H1 (cell line): ENCODE measurements at regions not wholly inside any gene's neighbourhood (a gene's known extent, or its start where the extent isn't known, plus 50 kb on each side); places are given as distances from the start of the nearest gene placed in this dataset.

Experiments used
- CTCF ChIA-PET: fragments of 300-600 bp; sonication (Branson Sonifier 250); formaldehyde crosslinking; loops from one replicate; lab custom pipeline; 2021; ENCODE audit not compliant: partially characterized antibody; lab: Charles Lee
- POLR2A ChIA-PET: fragments of 300-600 bp; sonication (Branson Sonifier 250); formaldehyde crosslinking; loops from one replicate; lab custom pipeline; 2021; ENCODE audit warnings: inconsistent platforms; ENCODE audit not compliant: partially characterized antibody; lab: Charles Lee
- DNase-seq, 2 experiments: peaks; one replicate each; pipeline versions ENCODE4 v3.0.0 to v3.0.0-alpha.2; 2010 to 2022; ENCODE audit warnings: low spot score in 2 of 2, low read depth in 1 of 2, mixed read lengths in 1 of 2
- FAIRE-seq: peaks from 2 replicates; lab custom pipeline; 2011; peaks lifted over from hg19 to GRCh38; lab: Jason Lieb, UNC
- H2AFZ ChIP-seq: 2 replicates; pipeline ENCODE4 v1.8.1; 2012; ENCODE audit warnings: low read length, inconsistent platforms
- H2AK5ac ChIP-seq: 2 replicates; pipeline ENCODE4 v1.6.1; 2013; ENCODE audit warnings: low read depth, low read length
- H2BK120ac ChIP-seq: replicated peaks from 2 replicates; pipeline ENCODE3; 2013; ENCODE audit warnings: low read depth, low read length, inconsistent platforms
- H2BK12ac ChIP-seq: 2 replicates; pipeline ENCODE4 v1.6.1; 2013; ENCODE audit warnings: low read depth, low read length
- H2BK15ac ChIP-seq: 2 replicates; pipeline ENCODE4 v1.6.1; 2013; ENCODE audit warnings: low read length
- H2BK20ac ChIP-seq: 2 replicates; pipeline ENCODE4 v1.6.1; 2013; ENCODE audit warnings: low read length
- H2BK5ac ChIP-seq: 2 replicates; pipeline ENCODE4 v1.6.1; 2013; ENCODE audit warnings: low read depth, low read length
- H3K14ac ChIP-seq: 2 replicates; pipeline ENCODE4 v1.6.1; 2013; ENCODE audit warnings: inconsistent platforms; ENCODE audit not compliant: insufficient read length
- H3K18ac ChIP-seq: 2 replicates; pipeline ENCODE4 v1.6.1; 2013; ENCODE audit warnings: low read length; ENCODE audit errors: extremely low read depth
- H3K23ac ChIP-seq: 2 replicates; pipeline ENCODE4 v1.6.1; 2013; ENCODE audit warnings: inconsistent platforms; ENCODE audit not compliant: insufficient read length
- H3K23me2 ChIP-seq: 2 replicates; pipeline ENCODE4 v1.6.1; 2013; ENCODE audit warnings: low read depth, low read length
- H3K27ac ChIP-seq: 2 replicates; pipeline ENCODE4 v1.6.1; 2011; ENCODE audit warnings: low read depth, low read length, inconsistent platforms
- H3K27me3 ChIP-seq, 4 experiments: replicated peaks in 1 of 4; 1 replicate in 1 of 4; 2 replicates in 3 of 4; pipeline versions ENCODE4 v1.6.1 to v1.8.1; 2011 to 2013; ENCODE audit warnings: low read length in 3 of 4, mild to moderate bottlenecking in 3 of 4, inconsistent platforms in 2 of 4, mixed read lengths in 2 of 4, moderate library complexity in 1 of 4; ENCODE audit not compliant: control insufficient read depth in 3 of 4, insufficient read depth in 3 of 4; ENCODE audit errors: extremely low read depth in 1 of 4
- H3K36me3 ChIP-seq, 4 experiments: 2 replicates each; pipeline versions ENCODE4 v1.6.1 to v1.8.1; 2011 to 2013; ENCODE audit warnings: mild to moderate bottlenecking in 4 of 4, low read length in 3 of 4, moderate library complexity in 2 of 4, control low read depth in 1 of 4, inconsistent platforms in 1 of 4; ENCODE audit not compliant: insufficient read depth in 4 of 4, control insufficient read depth in 2 of 4
- H3K4ac ChIP-seq: replicated peaks from 2 replicates; pipeline ENCODE3; 2013; ENCODE audit warnings: low read length, low read depth, mixed read lengths, inconsistent platforms; ENCODE audit not compliant: insufficient read length
- H3K4me1 ChIP-seq, 4 experiments: replicated peaks in 1 of 4; 1 replicate in 1 of 4; 2 replicates in 3 of 4; pipeline versions ENCODE4 v1.6.1 to v1.8.1; 2011 to 2013; ENCODE audit warnings: low read length in 3 of 4, inconsistent platforms in 2 of 4, mixed read lengths in 1 of 4; ENCODE audit not compliant: insufficient read depth in 4 of 4, control insufficient read depth in 3 of 4
- H3K4me2 ChIP-seq, 2 experiments: 2 replicates each; pipeline versions ENCODE4 v1.6.1 to v1.8.1; 2011 to 2013; ENCODE audit warnings: low read depth in 2 of 2, low read length in 2 of 2, control low read depth in 1 of 2, inconsistent platforms in 1 of 2, mild to moderate bottlenecking in 1 of 2; ENCODE audit not compliant: insufficient read depth in 1 of 2
- H3K4me3 ChIP-seq, 4 experiments: fragments of 200-600, 300-600 bp in 1 of 4; sonication (generic), shearing (Covaris generic), sonication (Bioruptor Twin) in 1 of 4; 2 replicates each; pipeline versions ENCODE4 v1.5.1 to v1.8.1; 2011 to 2016; ENCODE audit warnings: low read length in 4 of 4, low read depth in 3 of 4, control low read depth in 2 of 4, inconsistent platforms in 2 of 4, mild to moderate bottlenecking in 2 of 4, mixed read lengths in 1 of 4, moderate library complexity in 1 of 4; ENCODE audit not compliant: insufficient read depth in 2 of 4; ENCODE audit errors: extremely low read depth in 1 of 4
- H3K56ac ChIP-seq: replicated peaks from 2 replicates; pipeline ENCODE3; 2013; ENCODE audit warnings: low read depth, mild to moderate bottlenecking, mixed read lengths, low read length, inconsistent platforms; ENCODE audit not compliant: insufficient read length
- H3K79me1 ChIP-seq: 2 replicates; pipeline ENCODE4 v1.6.1; 2013; ENCODE audit warnings: low read depth, low read length, control low read depth
- H3K79me2 ChIP-seq, 2 experiments: 2 replicates each; pipeline versions ENCODE4 v1.6.1 to v1.8.1; 2012 to 2013; ENCODE audit warnings: low read length in 2 of 2, mild to moderate bottlenecking in 2 of 2, inconsistent platforms in 1 of 2; ENCODE audit not compliant: insufficient read depth in 2 of 2, control insufficient read depth in 1 of 2
- H3K9ac ChIP-seq, 4 experiments: replicated peaks in 1 of 4; 1 replicate in 1 of 4; 2 replicates in 3 of 4; pipeline versions ENCODE4 v1.6.1 to v1.8.1; 2011 to 2013; ENCODE audit warnings: low read depth in 3 of 4, low read length in 3 of 4, control low read depth in 2 of 4, mild to moderate bottlenecking in 2 of 4, moderate library complexity in 2 of 4, inconsistent platforms in 1 of 4; ENCODE audit errors: extremely low read depth in 1 of 4
- H3K9me3 ChIP-seq, 2 experiments: 2 replicates each; pipeline versions ENCODE4 v1.6.1 to v1.8.1; 2012 to 2013; ENCODE audit warnings: mild to moderate bottlenecking in 2 of 2, moderate library complexity in 2 of 2, control low read depth in 1 of 2, inconsistent platforms in 1 of 2, low read depth in 1 of 2, low read length in 1 of 2, mixed read lengths in 1 of 2; ENCODE audit not compliant: insufficient read depth in 2 of 2
- H4K20me1 ChIP-seq, 2 experiments: replicated peaks in 1 of 2; 2 replicates each; pipeline versions ENCODE3 to v1.8.1; 2011 to 2013; ENCODE audit warnings: inconsistent platforms in 2 of 2, low read length in 2 of 2, mild to moderate bottlenecking in 1 of 2; ENCODE audit not compliant: insufficient read depth in 2 of 2, control insufficient read depth in 1 of 2
- H4K5ac ChIP-seq: 2 replicates; pipeline ENCODE4 v1.6.1; 2013; ENCODE audit warnings: low read length, low read depth, mixed read lengths, inconsistent platforms; ENCODE audit not compliant: insufficient read length
- H4K8ac ChIP-seq: 2 replicates; pipeline ENCODE4 v1.8.0; 2013; ENCODE audit warnings: mild to moderate bottlenecking, moderate library complexity, low read length, inconsistent platforms; ENCODE audit not compliant: insufficient read depth; ENCODE audit errors: extremely low read depth
- H4K91ac ChIP-seq: replicated peaks from 2 replicates; pipeline ENCODE3; 2013; ENCODE audit warnings: low read length, mixed read lengths, inconsistent platforms; ENCODE audit not compliant: insufficient read length
- CEBPB ChIP-seq: IDR thresholded peaks from 2 replicates; pipeline ENCODE4 v1.6.1; 2012; ENCODE audit warnings: low read depth, low read length
- GABPA ChIP-seq: IDR thresholded peaks from 2 replicates; pipeline ENCODE4 v1.6.1; 2011; ENCODE audit warnings: mild to moderate bottlenecking, low read length, moderate library complexity, borderline replicate concordance; ENCODE audit not compliant: insufficient read depth
- GTF2F1 ChIP-seq: IDR thresholded peaks from 2 replicates; pipeline ENCODE4 v1.6.1; 2012; ENCODE audit warnings: low read depth, low read length, improper control_type of control experiment, borderline replicate concordance
- KDM4A ChIP-seq: IDR thresholded peaks from one replicate; pipeline ENCODE4 v1.7.1; 2012; ENCODE audit warnings: low read depth, mild to moderate bottlenecking, moderate library complexity, low read length, inconsistent platforms; ENCODE audit not compliant: severe bottlenecking
- POLR2A ChIP-seq, 2 experiments: IDR thresholded peaks; 1 replicate in 1 of 2; 2 replicates in 1 of 2; pipeline ENCODE4 v1.6.1; 2011; ENCODE audit warnings: low read depth in 2 of 2, low read length in 2 of 2, mild to moderate bottlenecking in 2 of 2; ENCODE audit errors: control extremely low read depth in 1 of 2
- POLR2AphosphoS5 ChIP-seq: IDR thresholded peaks from 2 replicates; pipeline ENCODE4 v1.6.1; 2011; ENCODE audit warnings: low read depth, low read length
- POU5F1 ChIP-seq: IDR thresholded peaks from 2 replicates; pipeline ENCODE4 v1.6.1; 2011; ENCODE audit warnings: low read depth, mild to moderate bottlenecking, low read length, moderate library complexity
- RFX5 ChIP-seq: IDR thresholded peaks from 2 replicates; pipeline ENCODE4 v1.6.1; 2011; ENCODE audit warnings: low read depth, low read length, improper control_type of control experiment, borderline replicate concordance
- TAF1 ChIP-seq: IDR thresholded peaks from 2 replicates; pipeline ENCODE4 v1.6.1; 2011; ENCODE audit warnings: mild to moderate bottlenecking, low read depth, low read length
- TBP ChIP-seq: IDR thresholded peaks from 2 replicates; pipeline ENCODE4 v1.6.1; 2011; ENCODE audit warnings: low read depth, low read length, improper control_type of control experiment
- USF2 ChIP-seq: IDR thresholded peaks from 2 replicates; pipeline ENCODE4 v1.6.1; 2011; ENCODE audit warnings: low read length, improper control_type of control experiment
- WGBS, 2 experiments: shearing (Covaris generic) in 1 of 2; methylation state at CpG; one replicate each; pipeline versions ENCODE4 v1.1.6 to v1.1.7; 2013 to 2015; ENCODE audit warnings: low lambda C conversion rate in 2 of 2, mixed read lengths in 2 of 2, inconsistent platforms in 1 of 2, low coverage in 1 of 2, missing lambda C conversion rate in 1 of 2; ENCODE audit not compliant: insufficient replicate concordance in 2 of 2, insufficient coverage in 1 of 2, insufficient read length in 1 of 2; ENCODE audit errors: extremely low coverage in 1 of 2, missing lambda C conversion rate in 1 of 2; 5-methylcytosine and 5-hydroxymethylcytosine counted together

- Histone ChIP-seq H2BK15ac (peak overlapping the region; percentile 22; the same call in 1 of the 2 replicates), H2AFZ (no peak overlapping the region), H3K4me2 (peak overlapping the region; percentile 85 to 93; a peak in 3 of 4 replicates), H3K27ac (peak overlapping the region; percentile 15; the same call in 1 of the 2 replicates), H4K91ac (peak overlapping the region; percentile 11), H3K14ac (no peak overlapping the region), H2BK12ac (peak overlapping the region; percentile 64), H3K9ac (peak overlapping the region in 2 of 4 experiments; percentile 24 to 87; a peak in 2 of 7 replicates), H3K4ac (no peak overlapping the region), H3K9me3 (no peaks in the 10 kb centered on the region), H4K5ac (peak overlapping the region; percentile 13), H4K8ac (no peak overlapping the region), H3K18ac (no peak overlapping the region), H3K79me2 (peaks cover 0 to 7% of the 10 kb centered on the region in 2 experiments; a peak in 1 of 4 replicates), H2BK20ac (peak overlapping the region; percentile 52), H3K4me1 (peaks cover 0 to 15% (median 4%) of the 10 kb centered on the region in 4 experiments; a peak in 6 of 7 replicates), H3K23ac (no peak overlapping the region), H3K23me2 (peaks cover 4% of the 10 kb centered on the region), H2BK120ac (peak overlapping the region; percentile 97), H4K20me1 (peaks cover 2 to 3% of the 10 kb centered on the region in 2 experiments), H3K4me3 (peak overlapping the region in 3 of 4 experiments; percentile 64 to 94 (median 89); a peak in 4 of 8 replicates), H2BK5ac (peak overlapping the region; percentile 63; the same call in 1 of the 2 replicates), H3K79me1 (no peaks in the 10 kb centered on the region), H3K27me3 (no peaks in the 10 kb centered on the region), H3K36me3 (no peaks in the 10 kb centered on the region), H3K56ac (no peak overlapping the region), H2AK5ac (no peak overlapping the region; the same call in none of the 2 replicates)
- ChIA-PET POLR2A (interaction anchor here (0.6 to 40.4 kb wide), 31 partner anchors 13 to 1686 kb away, joined by 3 to 2731 read pairs (median 4); a partner anchor contains a TSS), CTCF (interaction anchor here (2.0 kb wide), 1 partner anchor 9 kb away, joined by 8 read pairs; a partner anchor contains a TSS)
- 82% methylated on average over 8 of the region's 8 CpGs; no CpG with 5 or more reads in 1 of the 2 experiments for WGBS, 2 experiments
- FAIRE-seq (no peak), DNase-seq (no peak)
- no peak for TF ChIP-seq GTF2F1
- TF ChIP-seq RFX5 = no peak
- no peak for TF ChIP-seq CEBPB
- TF ChIP-seq GABPA = no peak
- TF ChIP-seq TBP = no peak
- no peak for TF ChIP-seq USF2
- TF ChIP-seq POLR2A (IDR thresholded peaks at IDR 0.05; ENCODE audit: control extremely low read depth in 1 of 2, low read depth in 2 of 2, low read length in 2 of 2) = peak in 1 of 2 experiments; percentile 67; a peak in 1 of 3 replicates
- TF ChIP-seq TAF1 = no peak
- no peak for TF ChIP-seq KDM4A
- TF ChIP-seq POLR2AphosphoS5 = peak; percentile 45
- TF ChIP-seq POU5F1 = no peak
These were observed 119.9 kb downstream of the HFE start for GRCh38 chr6:26206868-26207801.
